ENCODE measurements at regions not wholly inside any gene's neighbourhood (a gene's known extent, or its start where the extent isn't known, plus 50 kb on each side); places are given as distances from the start of the nearest gene placed in this dataset.

DNA sequence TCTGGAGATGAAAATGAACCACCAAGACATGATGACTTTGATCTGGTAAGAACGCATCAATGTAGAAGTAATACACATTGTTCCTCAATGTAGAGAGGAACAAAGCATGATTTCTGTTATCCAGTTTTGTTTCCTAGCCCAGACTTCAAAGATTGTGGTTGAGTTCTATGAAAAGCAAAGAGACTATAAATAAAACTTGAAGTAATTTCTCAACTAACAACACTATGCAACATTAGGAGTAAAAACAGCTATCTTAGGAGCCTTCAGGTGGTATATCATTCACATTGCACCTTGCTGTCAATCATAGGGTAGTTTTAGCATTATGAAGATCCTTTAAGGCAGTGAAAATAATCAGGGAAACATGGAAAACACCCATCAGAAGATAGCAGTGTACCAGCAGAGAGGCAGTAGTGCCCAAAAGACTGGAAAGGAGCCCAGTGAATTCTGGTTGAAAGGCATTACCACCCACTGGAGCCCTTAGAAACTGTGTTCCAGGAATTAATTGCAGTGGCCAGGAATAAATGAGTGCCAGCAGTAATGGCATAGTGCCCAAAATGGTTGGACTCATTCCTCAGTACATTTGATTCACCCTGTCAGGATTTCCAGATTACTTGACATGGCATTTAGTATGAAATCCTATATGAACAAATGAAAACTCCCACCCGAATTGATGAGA, 300.7 kb upstream of the CXXC4 start:
- H3K27me3 ChIP-seq: no peaks in the 10 kb centered on the region
- no peak overlapping the region for H3K4me3 ChIP-seq
- WGBS, 4 donors: 30 to 57% (median 37%) methylated on average over 2 of the region's 2 CpGs
- H3K4me1 ChIP-seq (replicated peaks in 1 of 2): no peaks in the 10 kb centered on the region
- intact Hi-C loops (cut with DNase I): no loop called here
- TF ChIP-seq, protein P1, sequence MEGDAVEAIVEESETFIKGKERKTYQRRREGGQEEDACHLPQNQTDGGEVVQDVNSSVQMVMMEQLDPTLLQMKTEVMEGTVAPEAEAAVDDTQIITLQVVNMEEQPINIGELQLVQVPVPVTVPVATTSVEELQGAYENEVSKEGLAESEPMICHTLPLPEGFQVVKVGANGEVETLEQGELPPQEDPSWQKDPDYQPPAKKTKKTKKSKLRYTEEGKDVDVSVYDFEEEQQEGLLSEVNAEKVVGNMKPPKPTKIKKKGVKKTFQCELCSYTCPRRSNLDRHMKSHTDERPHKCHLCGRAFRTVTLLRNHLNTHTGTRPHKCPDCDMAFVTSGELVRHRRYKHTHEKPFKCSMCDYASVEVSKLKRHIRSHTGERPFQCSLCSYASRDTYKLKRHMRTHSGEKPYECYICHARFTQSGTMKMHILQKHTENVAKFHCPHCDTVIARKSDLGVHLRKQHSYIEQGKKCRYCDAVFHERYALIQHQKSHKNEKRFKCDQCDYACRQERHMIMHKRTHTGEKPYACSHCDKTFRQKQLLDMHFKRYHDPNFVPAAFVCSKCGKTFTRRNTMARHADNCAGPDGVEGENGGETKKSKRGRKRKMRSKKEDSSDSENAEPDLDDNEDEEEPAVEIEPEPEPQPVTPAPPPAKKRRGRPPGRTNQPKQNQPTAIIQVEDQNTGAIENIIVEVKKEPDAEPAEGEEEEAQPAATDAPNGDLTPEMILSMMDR (IDR thresholded peaks at IDR 0.05): no peak
- H3K9me3 ChIP-seq (replicated peaks in 1 of 3): no peaks in the 10 kb centered on the region
- no peak for DNase-seq
- H3K27ac ChIP-seq: no peak overlapping the region
- no peaks in the 10 kb centered on the region for H3K36me3 ChIP-seq (replicated peaks in 1 of 2)

DNA sequence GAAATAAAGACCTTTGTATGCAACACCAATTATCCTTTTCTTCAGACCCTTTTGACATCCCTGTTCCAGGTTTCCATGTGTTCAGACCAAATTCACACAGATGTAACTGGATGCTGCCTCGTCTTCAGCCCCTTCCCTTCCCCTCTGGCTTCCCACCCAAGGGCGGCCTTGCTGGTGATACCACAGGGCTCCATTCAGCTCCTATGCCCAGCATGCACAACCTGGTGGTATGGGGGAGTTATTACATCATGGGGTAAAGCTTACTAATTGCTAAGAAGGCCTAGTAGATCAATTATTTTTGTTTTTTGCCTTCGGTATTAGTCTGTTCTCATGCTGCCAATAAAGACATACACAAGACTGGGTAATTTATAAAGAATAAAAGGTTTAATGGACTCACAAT, 317.0 kb upstream of the CXXC4 start:
- no peaks in the 10 kb centered on the region for H3K9me3 ChIP-seq (replicated peaks in 1 of 3)
- H3K27me3 ChIP-seq: no peaks in the 10 kb centered on the region
- H3K4me1 ChIP-seq (replicated peaks in 1 of 2): no peaks in the 10 kb centered on the region
- H3K27ac ChIP-seq: no peak overlapping the region
- H3K36me3 ChIP-seq (replicated peaks in 1 of 2): no peaks in the 10 kb centered on the region
- H3K4me3 ChIP-seq: no peak overlapping the region
- DNase-seq: no peak
- 86 to 91% (median 91%) methylated on average over 3 of the region's 3 CpGs for WGBS, 4 donors
- TF ChIP-seq, protein P1 (IDR thresholded peaks at IDR 0.05): no peak
- no peak for TF ChIP-seq POLR2A (IDR thresholded peaks at IDR 0.05)
- intact Hi-C loops (cut with DNase I): no loop called here

DNA sequence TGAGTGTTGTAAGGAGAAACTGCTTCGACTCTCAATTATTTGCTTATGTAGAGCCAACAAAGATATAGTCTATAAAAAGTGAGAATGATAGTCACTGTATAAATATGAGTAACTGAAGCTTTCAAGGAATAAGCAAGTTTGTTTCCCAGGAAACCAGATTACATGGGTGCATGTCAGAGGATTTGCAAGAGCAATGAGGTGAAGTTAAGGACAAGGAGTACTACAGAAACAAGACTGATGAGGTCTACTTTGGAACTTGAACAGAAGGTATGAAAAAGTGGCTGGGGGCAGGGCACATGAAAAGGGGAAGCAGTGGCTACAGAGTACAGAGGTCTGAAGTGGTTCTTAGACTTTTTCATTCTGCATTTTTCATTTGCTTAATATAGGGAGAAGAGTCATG, 321.0 kb upstream of the CXXC4 start:
- H3K4me1 ChIP-seq (replicated peaks in 1 of 2): no peaks in the 10 kb centered on the region
- H3K4me3 ChIP-seq: no peak overlapping the region
- no peak for TF ChIP-seq POLR2A (IDR thresholded peaks at IDR 0.05)
- TF ChIP-seq, protein P1 (IDR thresholded peaks at IDR 0.05): no peak
- no peak overlapping the region for H3K27ac ChIP-seq
- no peaks in the 10 kb centered on the region for H3K9me3 ChIP-seq (replicated peaks in 1 of 3)
- intact Hi-C loops (cut with DNase I): no loop called here
- no peaks in the 10 kb centered on the region for H3K36me3 ChIP-seq (replicated peaks in 1 of 2)
- no peak for DNase-seq
- H3K27me3 ChIP-seq: no peaks in the 10 kb centered on the region
- WGBS, 4 donors: 70 to 95% (median 81%) methylated on average over 1 of the region's 1 CpG

DNA sequence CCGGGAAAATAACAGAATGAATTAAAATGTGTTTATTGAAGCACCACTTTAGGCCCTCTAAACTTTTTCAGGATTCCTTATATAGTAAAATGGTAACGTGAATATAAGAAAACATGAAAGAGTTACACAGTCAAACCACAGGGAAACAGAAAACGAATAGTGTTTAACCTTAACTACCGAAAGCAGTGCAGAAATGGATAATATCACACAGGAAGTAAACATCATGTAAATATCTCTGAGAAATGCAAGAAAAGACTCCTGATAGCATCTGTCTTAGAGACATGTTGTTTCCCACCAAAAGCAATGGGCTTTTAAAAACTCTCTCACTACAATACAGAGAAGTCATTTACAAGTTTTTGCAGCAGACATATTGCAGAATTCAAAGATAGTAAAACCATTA, 323.9 kb upstream of the CXXC4 start:
- Histone ChIP-seq H3K9me3 (replicated peaks in 1 of 3) (no peaks in the 10 kb centered on the region), H3K36me3 (replicated peaks in 1 of 2) (no peaks in the 10 kb centered on the region), H3K27ac (no peak overlapping the region), H3K4me1 (replicated peaks in 1 of 2) (no peaks in the 10 kb centered on the region), H3K27me3 (no peaks in the 10 kb centered on the region), H3K4me3 (no peak overlapping the region)
- intact Hi-C loops (cut with DNase I): no loop called here
- DNase-seq: no peak
- WGBS, 4 donors: 71 to 82% (median 77%) methylated on average over 4 of the region's 4 CpGs
- TF ChIP-seq POLR2A (IDR thresholded peaks at IDR 0.05): no peak
- TF ChIP-seq, protein P1 (IDR thresholded peaks at IDR 0.05): no peak

Data from adrenal gland (tissue), 9 donors.